ENCODE measurements at regions not wholly inside any gene's neighbourhood (a gene's known extent, or its start where the extent isn't known, plus 50 kb on each side); places are given as distances from the start of the nearest gene placed in this dataset.

DNA sequence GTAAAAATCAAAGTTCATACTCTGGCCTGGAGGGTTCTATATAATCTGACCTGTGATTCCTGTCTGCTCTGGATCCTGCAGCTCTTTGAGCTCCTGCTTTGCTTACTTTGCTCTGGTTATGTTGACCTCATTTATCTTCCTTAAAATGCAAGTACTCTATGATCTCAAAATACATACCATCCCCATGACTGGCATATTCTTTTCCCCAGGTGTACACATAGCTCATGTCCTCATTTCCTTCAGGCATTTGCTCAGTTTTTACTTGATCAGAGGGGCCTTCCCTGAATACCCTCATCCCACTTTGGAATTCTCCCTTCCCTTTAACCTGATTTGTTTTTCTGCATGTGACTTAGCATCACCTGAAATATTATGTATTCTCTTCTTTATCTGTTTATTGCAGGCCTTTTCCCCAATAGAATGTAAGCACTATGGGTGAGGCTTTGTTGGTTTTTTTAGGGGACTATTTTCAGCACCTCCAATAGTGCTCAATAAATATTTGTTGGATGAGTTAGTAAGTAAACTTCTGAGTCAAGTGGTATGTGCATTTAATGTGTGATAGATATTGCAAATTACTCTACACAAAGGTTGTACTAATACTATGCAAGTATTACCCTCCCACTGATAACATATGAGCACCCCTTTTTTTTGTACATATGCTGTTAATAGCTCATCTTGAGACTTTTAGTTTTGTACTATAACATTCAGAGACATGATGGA, 211.5 kb downstream of the NMUR2 start:
- TF ChIP-seq, protein P1, sequence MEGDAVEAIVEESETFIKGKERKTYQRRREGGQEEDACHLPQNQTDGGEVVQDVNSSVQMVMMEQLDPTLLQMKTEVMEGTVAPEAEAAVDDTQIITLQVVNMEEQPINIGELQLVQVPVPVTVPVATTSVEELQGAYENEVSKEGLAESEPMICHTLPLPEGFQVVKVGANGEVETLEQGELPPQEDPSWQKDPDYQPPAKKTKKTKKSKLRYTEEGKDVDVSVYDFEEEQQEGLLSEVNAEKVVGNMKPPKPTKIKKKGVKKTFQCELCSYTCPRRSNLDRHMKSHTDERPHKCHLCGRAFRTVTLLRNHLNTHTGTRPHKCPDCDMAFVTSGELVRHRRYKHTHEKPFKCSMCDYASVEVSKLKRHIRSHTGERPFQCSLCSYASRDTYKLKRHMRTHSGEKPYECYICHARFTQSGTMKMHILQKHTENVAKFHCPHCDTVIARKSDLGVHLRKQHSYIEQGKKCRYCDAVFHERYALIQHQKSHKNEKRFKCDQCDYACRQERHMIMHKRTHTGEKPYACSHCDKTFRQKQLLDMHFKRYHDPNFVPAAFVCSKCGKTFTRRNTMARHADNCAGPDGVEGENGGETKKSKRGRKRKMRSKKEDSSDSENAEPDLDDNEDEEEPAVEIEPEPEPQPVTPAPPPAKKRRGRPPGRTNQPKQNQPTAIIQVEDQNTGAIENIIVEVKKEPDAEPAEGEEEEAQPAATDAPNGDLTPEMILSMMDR (conservative IDR thresholded peaks at IDR 0.05), result no peak
- no peaks in the 10 kb centered on the region for H3K36me3 Mint-ChIP-seq (ENCODE audit: low read depth)
- H3K4me1 Mint-ChIP-seq, result no peaks in the 10 kb centered on the region
- Histone ChIP-seq H3K27me3 (ENCODE audit: control insufficient read depth, insufficient read depth, low read length, poor library complexity, severe bottlenecking) (no peaks in the 10 kb centered on the region), H3K27ac (ENCODE audit: low read depth, low read length) (no peak overlapping the region), H3K4me1 (ENCODE audit: control insufficient read depth, insufficient read depth, low read length) (no peaks in the 10 kb centered on the region), H3K4me3 (ENCODE audit: low read length) (no peak overlapping the region), H3K9ac (ENCODE audit: extremely low read depth, low read length, poor library complexity, severe bottlenecking) (no peak overlapping the region), H3K9me3 (ENCODE audit: control insufficient read depth, low read length) (no peaks in the 10 kb centered on the region), H3K36me3 (ENCODE audit: control insufficient read depth, insufficient read depth, low read length) (no peaks in the 10 kb centered on the region)
- H3K9me3 Mint-ChIP-seq, result peaks cover 2% of the 10 kb centered on the region
- H3K4me3 Mint-ChIP-seq, result no peak overlapping the region
- peaks cover 12% of the 10 kb centered on the region for H3K27me3 Mint-ChIP-seq (ENCODE audit: insufficient read depth)
- H3K27ac Mint-ChIP-seq, result no peak overlapping the region
- DNase-seq, result no peak

DNA sequence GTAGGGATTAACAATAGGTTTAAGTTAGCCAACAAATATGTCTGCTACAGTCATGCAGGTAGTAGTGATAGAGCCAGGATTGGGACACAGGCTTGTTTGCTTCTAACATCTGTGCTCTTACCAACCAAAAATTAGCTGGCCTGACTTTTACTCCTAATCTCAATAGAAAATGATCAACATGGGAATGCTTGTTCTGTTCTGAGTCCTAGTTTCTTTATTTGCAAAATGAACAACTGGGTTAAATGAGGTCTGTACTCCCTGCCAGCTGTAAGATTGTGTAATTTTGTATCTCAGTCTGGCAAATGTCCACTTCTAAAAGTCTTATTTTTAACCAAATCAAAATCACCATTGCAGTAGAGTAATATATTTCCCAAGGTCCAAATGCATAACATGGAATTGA, 216.8 kb downstream of the NMUR2 start:
- peaks cover 2% of the 10 kb centered on the region for H3K4me1 Mint-ChIP-seq
- Histone ChIP-seq H3K9ac (ENCODE audit: extremely low read depth, low read length, poor library complexity, severe bottlenecking) (no peak overlapping the region), H3K4me3 (ENCODE audit: low read length) (no peak overlapping the region), H3K36me3 (ENCODE audit: control insufficient read depth, insufficient read depth, low read length) (no peaks in the 10 kb centered on the region), H3K9me3 (ENCODE audit: control insufficient read depth, low read length) (peaks cover 4% of the 10 kb centered on the region), H3K27ac (ENCODE audit: low read depth, low read length) (no peak overlapping the region), H3K4me1 (ENCODE audit: control insufficient read depth, insufficient read depth, low read length) (no peaks in the 10 kb centered on the region), H3K27me3 (ENCODE audit: control insufficient read depth, insufficient read depth, low read length, poor library complexity, severe bottlenecking) (peaks cover 11% of the 10 kb centered on the region)
- peaks cover 8% of the 10 kb centered on the region for H3K9me3 Mint-ChIP-seq
- no peak overlapping the region for H3K4me3 Mint-ChIP-seq
- TF ChIP-seq, protein P1 (conservative IDR thresholded peaks at IDR 0.05), result no peak
- no peak for DNase-seq
- H3K36me3 Mint-ChIP-seq (ENCODE audit: low read depth), result no peaks in the 10 kb centered on the region
- H3K27me3 Mint-ChIP-seq (ENCODE audit: insufficient read depth), result peaks cover 15% of the 10 kb centered on the region
- no peak overlapping the region for H3K27ac Mint-ChIP-seq

DNA sequence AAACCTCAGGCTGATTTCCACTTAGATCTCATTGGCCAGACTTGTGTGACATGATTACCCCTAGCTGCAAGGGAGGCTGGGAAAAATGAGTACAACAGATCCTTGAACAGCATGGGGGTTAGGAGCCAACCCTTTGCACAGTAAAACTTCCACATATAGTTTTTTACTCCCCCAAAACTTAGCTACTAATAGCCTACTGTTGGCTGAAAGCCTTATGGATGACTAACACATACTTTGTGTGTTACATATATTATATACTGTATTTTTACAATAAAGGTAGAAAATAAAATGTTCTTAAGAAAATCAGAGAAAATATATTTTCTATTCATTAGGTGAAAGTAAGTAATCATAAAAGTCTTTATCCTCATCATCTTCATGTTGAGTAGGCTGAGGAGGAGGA, 217.4 kb downstream of the NMUR2 start:
- peaks cover 11% of the 10 kb centered on the region for H3K27me3 ChIP-seq (ENCODE audit: control insufficient read depth, insufficient read depth, low read length, poor library complexity, severe bottlenecking)
- no peak overlapping the region for H3K27ac ChIP-seq (ENCODE audit: low read depth, low read length)
- peaks cover 8% of the 10 kb centered on the region for H3K9me3 Mint-ChIP-seq
- H3K27me3 Mint-ChIP-seq (ENCODE audit: insufficient read depth), result peaks cover 19% of the 10 kb centered on the region
- no peaks in the 10 kb centered on the region for H3K4me1 ChIP-seq (ENCODE audit: control insufficient read depth, insufficient read depth, low read length)
- peaks cover 2% of the 10 kb centered on the region for H3K4me1 Mint-ChIP-seq
- peaks cover 4% of the 10 kb centered on the region for H3K9me3 ChIP-seq (ENCODE audit: control insufficient read depth, low read length)
- H3K27ac Mint-ChIP-seq, result no peak overlapping the region
- no peak for DNase-seq
- no peaks in the 10 kb centered on the region for H3K36me3 Mint-ChIP-seq (ENCODE audit: low read depth)
- no peaks in the 10 kb centered on the region for H3K36me3 ChIP-seq (ENCODE audit: control insufficient read depth, insufficient read depth, low read length)
- no peak overlapping the region for H3K4me3 Mint-ChIP-seq
- no peak overlapping the region for H3K4me3 ChIP-seq (ENCODE audit: low read length)
- TF ChIP-seq, protein P1 (conservative IDR thresholded peaks at IDR 0.05), result no peak
- H3K9ac ChIP-seq (ENCODE audit: extremely low read depth, low read length, poor library complexity, severe bottlenecking), result no peak overlapping the region

Measured in endodermal cell (in vitro differentiated cells).